HG03175 (cell line): ENCODE measurements at regions not wholly inside any gene's neighbourhood (a gene's known extent, or its start where the extent isn't known, plus 50 kb on each side); places are given as distances from the start of the nearest gene placed in this dataset.
"Not testable (repeated sequence)": the region's sequence is repeated elsewhere in the genome, so short reads cannot be mapped to it uniquely, and the experiment has no call there.

ENCODE experiments used
- ATAC-seq: cut with Tn5 transposase; IDR thresholded peaks from one replicate; pipeline ENCODE4 v1.9.1; 2021; ENCODE audit warnings: mild to moderate bottlenecking, moderate library complexity; ENCODE audit not compliant: unreplicated experiment

- ATAC-seq = not testable (repeated sequence)
Observed at GRCh38 chr2:66632882-66633281, 198.0 kb downstream of the MEIS1 start.

- no peak for ATAC-seq
Observed at GRCh38 chr2:66633631-66634030, 198.7 kb downstream of the MEIS1 start.

DNA sequence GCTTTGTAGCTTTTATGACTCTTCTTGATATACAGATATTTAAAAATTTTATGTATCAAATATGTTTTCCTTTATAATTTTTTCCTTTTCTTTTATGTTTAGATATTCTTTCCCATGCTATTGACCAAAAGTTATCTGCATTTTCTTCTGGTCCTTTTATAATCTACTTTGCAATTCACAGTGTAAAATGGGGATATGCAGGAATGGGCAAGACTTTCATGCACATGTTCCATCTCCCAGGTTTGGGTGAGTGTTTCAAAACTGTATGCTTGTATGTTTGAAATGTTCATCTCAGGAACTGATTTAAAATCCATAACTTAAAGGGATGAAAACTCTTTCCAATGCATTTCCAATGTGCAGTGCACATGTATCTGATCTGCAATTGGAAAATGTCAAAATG lies 199.9 kb downstream of the MEIS1 start:
- ATAC-seq = no peak

- no peak for ATAC-seq
Observed at GRCh38 chr2:66641685-66642084, 206.8 kb downstream of the MEIS1 start.

GRCh38 chr2:66648081-66648480 lies 213.2 kb downstream of the MEIS1 start:
- ATAC-seq = not testable (repeated sequence)

GRCh38 chr2:66649006-66649405 lies 214.1 kb downstream of the MEIS1 start:
- no peak for ATAC-seq

DNA sequence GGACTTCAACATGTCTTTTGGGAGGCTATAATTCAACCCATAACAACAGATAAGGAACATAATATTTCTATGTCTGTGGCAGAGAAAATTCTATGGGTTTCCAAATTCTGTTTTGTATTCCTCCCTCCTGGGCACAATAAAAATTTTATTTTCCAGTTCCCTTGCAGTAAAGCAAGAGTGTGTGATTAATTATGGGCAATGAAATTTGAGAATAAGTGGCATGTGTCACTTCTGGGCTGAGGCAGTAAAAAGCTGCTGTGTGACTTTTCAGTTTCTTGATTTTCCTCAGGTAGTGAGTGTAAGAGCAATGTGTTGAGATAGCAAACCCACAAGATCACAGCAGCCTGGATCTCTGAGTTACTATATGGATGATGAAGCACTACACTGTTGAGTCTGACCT lies 216.4 kb downstream of the MEIS1 start:
- no peak for ATAC-seq

DNA sequence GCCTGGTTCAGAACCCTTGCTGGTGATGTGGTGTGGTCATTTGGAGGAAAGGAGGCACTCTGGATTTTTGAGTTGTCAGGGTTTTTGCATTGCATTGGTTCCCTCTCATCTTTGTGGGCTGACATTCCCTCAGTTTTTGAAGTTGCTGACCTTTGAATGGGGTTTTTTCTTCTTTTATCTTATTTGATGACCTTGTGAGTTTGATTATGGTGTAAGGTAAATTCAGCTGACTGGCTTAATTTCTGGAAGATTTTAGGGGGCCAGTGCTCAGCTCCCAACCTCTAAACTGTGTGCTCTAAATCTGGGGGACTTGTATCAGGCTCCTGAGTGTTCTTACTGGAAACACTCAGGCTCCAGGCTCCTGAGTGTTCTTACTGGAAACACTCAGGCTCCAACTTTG lies 225.9 kb downstream of the MEIS1 start:
- no peak for ATAC-seq

GRCh38 chr2:66661253-66662173 lies 226.6 kb downstream of the MEIS1 start:
- ATAC-seq = no peak

DNA sequence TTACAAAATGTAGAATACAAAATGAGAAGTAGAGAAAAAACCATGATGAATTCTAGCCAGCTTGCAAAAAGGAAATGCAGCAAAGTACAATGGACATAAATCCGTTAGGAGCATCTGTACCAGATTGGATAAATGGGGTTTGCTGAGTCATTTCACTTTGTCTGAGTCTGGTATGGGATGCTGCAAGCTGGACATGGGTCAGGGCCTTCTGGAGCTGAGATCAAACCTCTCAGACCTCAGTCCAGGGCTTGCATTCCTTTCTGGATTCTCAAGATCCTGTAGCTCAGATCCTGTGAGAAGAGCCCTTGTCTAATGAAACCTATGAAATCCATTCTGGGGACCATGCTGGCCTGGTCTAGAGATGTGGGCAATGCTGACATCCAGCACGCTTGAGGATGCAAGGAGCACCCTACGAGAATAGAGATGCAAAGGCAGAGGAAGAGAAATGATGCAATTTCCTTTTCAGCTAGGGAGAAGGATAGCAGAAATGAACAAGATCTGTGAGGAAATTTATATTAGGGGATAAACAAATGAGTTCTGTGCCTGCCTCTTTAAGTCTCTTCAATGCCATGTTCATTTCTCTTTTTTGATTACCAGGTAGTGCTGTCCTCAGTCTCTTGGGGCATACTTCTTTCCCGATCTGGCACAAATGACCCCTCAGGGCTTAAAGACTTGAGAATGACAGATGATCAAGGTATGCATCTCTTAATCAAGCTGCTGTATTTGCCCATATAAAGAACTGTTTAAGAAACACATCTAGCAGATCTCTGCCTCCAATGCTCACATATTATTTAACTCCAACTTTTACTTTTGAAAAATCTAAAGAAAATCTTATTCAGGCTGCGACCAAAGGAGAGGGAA lies 230.4 kb downstream of the MEIS1 start:
- ATAC-seq = no peak

DNA sequence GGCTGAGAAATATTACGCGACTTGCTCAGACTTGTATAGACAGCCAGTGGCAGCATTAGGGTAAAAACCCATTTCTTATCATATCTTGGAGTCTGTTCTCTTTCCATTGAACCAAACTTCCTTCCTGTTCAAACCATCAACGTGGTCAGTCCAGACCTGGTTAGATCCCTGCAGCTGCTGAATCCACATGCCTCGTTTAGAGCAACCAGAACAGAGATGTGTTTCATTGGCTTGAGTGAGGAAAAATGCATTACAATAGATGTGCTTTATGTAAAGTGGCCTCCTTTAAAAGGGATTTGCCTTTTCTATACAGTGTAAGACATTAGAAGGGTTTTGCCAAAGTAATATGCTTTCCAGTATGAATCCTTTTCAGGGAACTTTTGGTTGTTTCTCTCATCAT lies 232.4 kb downstream of the MEIS1 start:
- no peak for ATAC-seq

- ATAC-seq = no peak
Observed at GRCh38 chr2:66673286-66673685, 238.4 kb downstream of the MEIS1 start.

DNA sequence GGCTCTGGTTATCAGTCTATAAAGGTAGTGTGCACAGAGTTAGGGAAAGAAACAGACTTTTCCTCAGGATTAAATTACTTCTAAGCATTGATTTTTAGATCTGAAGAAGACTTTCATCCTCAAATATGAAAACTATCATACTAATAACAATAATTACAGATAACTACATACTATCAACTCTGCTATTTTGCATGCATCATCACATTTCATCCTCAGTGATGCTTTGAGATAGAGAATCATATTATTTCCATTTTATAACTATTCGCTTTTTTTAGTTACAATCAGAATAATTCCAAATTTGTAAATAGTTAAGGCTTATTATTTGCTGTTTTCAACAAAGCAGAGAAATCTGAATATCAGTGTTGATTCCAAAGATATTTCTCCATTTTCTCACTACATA lies 239.2 kb downstream of the MEIS1 start:
- no peak for ATAC-seq

GRCh38 chr2:66675591-66675990 lies 240.7 kb downstream of the MEIS1 start:
- no peak for ATAC-seq

DNA sequence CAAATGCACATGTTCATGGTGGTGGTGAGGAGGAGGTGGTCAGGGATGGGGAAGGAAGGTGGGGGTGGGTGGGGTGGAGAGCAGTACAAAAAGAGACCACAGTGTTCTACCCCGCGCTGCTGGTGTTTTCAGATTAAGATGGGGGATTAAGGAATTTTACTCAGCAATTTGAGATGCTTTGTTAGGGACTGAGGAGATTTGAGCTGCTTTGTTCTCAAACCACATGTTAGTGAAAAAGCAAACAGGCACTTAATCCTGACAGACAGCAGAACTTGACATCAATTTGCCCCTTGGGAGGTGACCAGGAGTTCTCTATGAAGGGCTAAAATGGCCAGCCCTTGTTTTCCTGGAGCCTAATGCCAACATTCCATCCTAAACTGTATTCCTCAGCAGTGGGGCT lies 244.5 kb downstream of the MEIS1 start:
- no peak for ATAC-seq

- ATAC-seq = no peak
Observed at GRCh38 chr2:66682476-66682875, 247.6 kb downstream of the MEIS1 start.

DNA sequence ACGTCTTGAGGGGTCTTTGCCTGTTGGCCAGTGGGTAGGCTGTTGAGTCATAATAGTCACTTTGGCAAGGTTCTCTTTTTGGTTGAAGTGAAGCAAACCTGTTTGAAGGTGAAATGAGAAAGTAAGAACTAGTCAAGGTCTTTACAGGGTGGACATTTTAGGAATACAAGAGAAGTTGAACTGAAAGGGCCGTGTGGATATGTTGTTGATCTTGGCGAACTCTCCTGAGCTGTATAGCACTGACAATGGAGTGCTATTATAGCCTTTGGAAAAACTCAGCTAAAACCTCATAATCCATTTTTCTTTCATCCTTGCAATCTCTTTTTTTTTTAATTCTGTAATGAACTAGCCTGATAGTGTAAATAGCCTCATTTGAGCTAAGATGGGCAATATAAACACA lies 248.1 kb downstream of the MEIS1 start:
- no peak for ATAC-seq

- no peak for ATAC-seq
Observed at GRCh38 chr2:66683599-66683998, 248.7 kb downstream of the MEIS1 start.

DNA sequence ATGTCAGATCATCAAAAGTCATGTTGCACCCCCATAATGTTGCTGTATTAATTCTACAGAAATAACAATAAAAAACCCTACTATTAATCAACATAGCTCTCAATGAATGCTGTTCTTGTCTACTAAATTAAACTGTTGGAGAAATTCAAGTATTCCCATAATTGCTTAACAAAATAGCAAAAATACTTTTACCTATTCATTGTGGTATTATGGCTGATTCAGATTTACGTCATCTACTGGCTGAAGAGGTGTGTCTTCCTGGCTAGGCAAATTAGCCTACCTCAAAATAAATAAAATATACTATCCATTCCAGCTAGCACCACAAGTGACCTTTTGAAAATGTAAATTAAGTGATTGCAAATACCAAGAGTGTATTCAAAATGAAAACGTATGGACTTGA lies 249.4 kb downstream of the MEIS1 start:
- ATAC-seq = no peak

- no peak for ATAC-seq
Observed at GRCh38 chr2:66686755-66687154, 251.8 kb downstream of the MEIS1 start.

DNA sequence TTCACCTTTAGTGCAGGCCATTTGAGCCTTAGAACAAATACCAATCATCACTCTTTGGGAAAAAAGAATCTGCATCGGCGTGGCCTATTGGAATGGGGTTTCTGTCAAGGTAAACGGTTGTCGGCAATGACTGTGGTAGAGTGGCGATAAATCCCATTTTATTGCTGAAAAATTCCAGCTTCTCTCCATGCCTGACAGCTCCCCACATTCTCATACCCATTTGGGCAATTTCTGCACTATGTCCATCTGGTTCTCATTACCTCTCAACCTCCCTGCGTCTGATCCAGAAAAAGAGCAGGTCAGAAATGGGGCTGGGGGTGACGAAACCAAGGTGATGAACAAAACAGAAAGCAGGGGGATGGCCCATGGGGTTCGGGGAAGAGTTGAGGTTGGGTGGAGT lies 254.0 kb downstream of the MEIS1 start:
- ATAC-seq = no peak
